ENCODE measurements at regions not wholly inside any gene's neighbourhood (a gene's known extent, or its start where the extent isn't known, plus 50 kb on each side); places are given as distances from the start of the nearest gene placed in this dataset.

DNA sequence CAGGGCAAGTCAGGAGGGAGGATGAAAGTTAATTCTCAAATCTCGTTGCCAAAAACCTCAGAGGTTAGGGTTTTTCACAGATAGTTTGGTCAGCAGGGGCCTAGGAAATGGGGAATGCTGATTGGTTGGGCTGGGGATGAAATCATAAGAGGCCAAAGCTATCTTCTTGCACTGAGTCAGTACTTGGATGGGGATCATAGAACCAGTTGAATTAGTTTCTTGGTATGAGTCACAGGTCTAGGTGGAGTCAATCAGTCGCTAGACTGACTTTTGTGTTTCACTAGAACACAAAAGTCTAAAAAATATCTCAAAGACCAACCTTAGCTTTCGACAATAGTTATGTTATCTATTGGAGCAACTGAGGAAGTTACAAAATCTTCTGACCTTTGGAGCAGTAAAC lies 368.5 kb downstream of the TBC1D32 start:
- H3K4me3 Mint-ChIP-seq: no peak overlapping the region
- H3K27me3 Mint-ChIP-seq (ENCODE audit: low read depth): no peaks in the 10 kb centered on the region
- no peaks in the 10 kb centered on the region for H3K9me3 Mint-ChIP-seq
- TF ChIP-seq CTCF (IDR thresholded peaks at IDR 0.05; ENCODE audit: unreplicated experiment in 3 of 3): no peak
- no peaks in the 10 kb centered on the region for H3K36me3 Mint-ChIP-seq (ENCODE audit: low read depth)
- no peak overlapping the region for H3K27ac Mint-ChIP-seq
- H3K4me1 Mint-ChIP-seq: no peaks in the 10 kb centered on the region

DNA sequence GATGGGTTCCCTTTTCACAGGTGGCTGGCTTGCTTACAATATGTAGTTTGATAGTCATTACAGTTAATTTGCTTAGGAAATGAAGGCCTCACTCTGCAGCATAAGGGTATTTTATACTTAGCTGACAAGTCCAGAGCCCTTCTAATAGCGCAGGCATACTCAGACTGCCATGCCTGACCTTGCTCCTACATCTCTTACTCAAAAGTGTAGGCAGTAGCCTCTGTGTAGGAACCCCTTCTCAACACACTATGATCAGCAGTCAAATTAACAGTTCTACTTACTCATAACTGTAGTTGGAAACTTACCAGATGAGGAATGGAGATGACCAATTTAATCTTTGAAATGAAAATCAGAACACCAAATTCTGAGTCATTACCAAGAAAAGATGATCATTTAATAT lies 373.5 kb downstream of the TBC1D32 start:
- Mint-ChIP-seq H3K27me3 (ENCODE audit: low read depth) (no peaks in the 10 kb centered on the region), H3K4me3 (no peak overlapping the region), H3K36me3 (ENCODE audit: low read depth) (no peaks in the 10 kb centered on the region), H3K27ac (no peak overlapping the region), H3K9me3 (no peaks in the 10 kb centered on the region), H3K4me1 (no peaks in the 10 kb centered on the region)
- TF ChIP-seq CTCF (IDR thresholded peaks at IDR 0.05; ENCODE audit: unreplicated experiment in 3 of 3): no peak

DNA sequence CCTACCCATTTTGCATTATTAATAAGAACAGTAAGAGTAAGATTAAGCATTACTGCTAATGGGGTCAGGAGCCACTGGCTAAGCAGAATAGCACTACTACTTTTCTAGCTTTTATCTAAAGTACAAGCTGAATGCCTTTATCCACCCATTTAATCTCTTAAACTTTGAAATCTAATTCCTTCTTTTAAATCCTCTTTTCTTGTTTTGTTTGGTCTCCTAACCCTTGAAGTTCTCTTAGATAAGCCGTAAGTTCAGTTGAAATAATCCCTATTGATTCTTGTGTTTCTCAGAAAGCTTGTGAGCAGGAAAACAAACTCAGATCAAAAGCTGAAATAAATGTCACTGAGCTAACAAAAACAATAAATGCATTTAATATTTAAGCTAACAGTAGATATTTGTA lies 380.2 kb downstream of the TBC1D32 start:
- Mint-ChIP-seq H3K27ac (no peak overlapping the region), H3K9me3 (no peaks in the 10 kb centered on the region), H3K4me1 (no peaks in the 10 kb centered on the region), H3K36me3 (ENCODE audit: low read depth) (no peaks in the 10 kb centered on the region), H3K4me3 (no peak overlapping the region), H3K27me3 (ENCODE audit: low read depth) (no peaks in the 10 kb centered on the region)
- TF ChIP-seq CTCF (IDR thresholded peaks at IDR 0.05; ENCODE audit: unreplicated experiment in 3 of 3): no peak

DNA sequence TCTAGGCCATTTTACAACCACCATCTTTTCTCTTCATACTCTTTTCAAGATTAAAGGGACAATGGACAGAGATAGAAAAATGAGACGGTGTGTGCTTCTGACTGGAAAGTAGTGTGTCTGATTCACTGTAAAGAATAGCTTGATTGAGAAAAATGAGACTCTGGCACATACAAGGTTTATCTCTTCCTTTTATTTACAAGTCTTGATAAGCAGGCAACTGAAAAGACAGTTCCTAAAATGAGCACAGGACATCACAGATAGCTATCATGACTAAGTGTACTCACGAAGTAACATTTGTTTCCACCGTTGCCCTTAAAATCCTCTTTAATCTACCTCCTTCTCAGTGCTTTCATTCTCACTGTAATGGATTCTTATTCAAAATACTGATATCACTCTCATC lies 383.0 kb downstream of the TBC1D32 start:
- no peak overlapping the region for H3K4me3 Mint-ChIP-seq
- H3K27ac Mint-ChIP-seq: no peak overlapping the region
- H3K27me3 Mint-ChIP-seq (ENCODE audit: low read depth): no peaks in the 10 kb centered on the region
- H3K9me3 Mint-ChIP-seq: no peaks in the 10 kb centered on the region
- no peak for TF ChIP-seq CTCF (IDR thresholded peaks at IDR 0.05; ENCODE audit: unreplicated experiment in 3 of 3)
- no peaks in the 10 kb centered on the region for H3K4me1 Mint-ChIP-seq
- H3K36me3 Mint-ChIP-seq (ENCODE audit: low read depth): no peaks in the 10 kb centered on the region

DNA sequence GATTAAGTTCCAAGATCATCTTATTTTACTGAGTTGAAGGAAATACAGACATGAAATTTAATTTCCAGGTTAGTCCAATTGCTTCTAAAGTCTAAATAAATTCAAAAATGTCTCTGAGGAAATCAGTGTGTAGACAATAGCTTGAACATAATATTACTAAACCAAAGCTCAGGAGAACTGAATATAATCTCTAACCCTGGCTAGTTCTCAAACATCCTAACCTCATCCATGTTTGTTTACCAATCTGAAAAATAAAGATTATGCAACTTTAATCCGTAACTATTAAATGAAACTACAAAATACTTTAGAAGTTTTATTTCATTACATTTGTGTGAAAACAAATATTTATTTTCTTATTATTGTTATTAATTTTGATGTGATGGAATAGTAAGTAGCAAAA lies 387.2 kb downstream of the TBC1D32 start:
- no peaks in the 10 kb centered on the region for H3K36me3 Mint-ChIP-seq (ENCODE audit: low read depth)
- no peaks in the 10 kb centered on the region for H3K4me1 Mint-ChIP-seq
- no peaks in the 10 kb centered on the region for H3K27me3 Mint-ChIP-seq (ENCODE audit: low read depth)
- H3K27ac Mint-ChIP-seq: no peak overlapping the region
- H3K4me3 Mint-ChIP-seq: no peak overlapping the region
- no peaks in the 10 kb centered on the region for H3K9me3 Mint-ChIP-seq
- no peak for TF ChIP-seq CTCF (IDR thresholded peaks at IDR 0.05; ENCODE audit: unreplicated experiment in 3 of 3)

DNA sequence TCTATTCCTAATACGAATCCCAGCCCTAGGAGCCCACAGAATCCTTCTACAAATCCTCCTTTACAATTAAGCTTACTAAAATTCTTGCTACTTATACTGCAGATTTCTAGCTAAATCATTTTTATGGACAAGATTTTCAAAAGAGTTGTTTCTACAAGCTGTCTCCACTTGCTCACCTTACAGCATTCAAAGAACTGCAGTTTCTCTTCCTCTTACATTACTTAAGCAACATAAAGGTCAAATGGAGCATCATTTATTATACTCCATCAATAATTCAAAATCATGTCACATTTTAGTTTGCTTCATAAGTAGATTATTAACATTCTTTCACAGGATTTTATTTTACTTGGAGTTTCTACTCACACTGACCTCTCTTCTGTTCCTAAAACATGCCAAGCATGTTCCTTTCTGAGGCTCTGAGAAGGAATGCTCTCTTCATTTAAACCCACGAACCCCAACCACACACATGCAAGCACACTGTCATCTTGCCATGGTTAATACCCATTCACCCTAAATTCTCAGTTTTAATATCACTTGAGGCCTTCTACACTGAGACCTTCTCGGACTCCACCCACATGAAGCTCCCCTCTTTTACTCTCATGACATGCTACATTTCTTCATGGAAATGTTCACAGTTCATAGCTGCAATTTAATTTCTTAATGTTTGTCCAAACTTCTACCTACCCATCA lies 388.2 kb downstream of the TBC1D32 start:
- no peaks in the 10 kb centered on the region for H3K4me1 Mint-ChIP-seq
- H3K9me3 Mint-ChIP-seq: no peaks in the 10 kb centered on the region

More for the DNA sequence above, 388.2 kb downstream of the TBC1D32 start:
- H3K4me3 Mint-ChIP-seq: no peak overlapping the region
- H3K27me3 Mint-ChIP-seq (ENCODE audit: low read depth): no peaks in the 10 kb centered on the region
- TF ChIP-seq CTCF (IDR thresholded peaks at IDR 0.05; ENCODE audit: unreplicated experiment in 3 of 3): no peak
- H3K36me3 Mint-ChIP-seq (ENCODE audit: low read depth): no peaks in the 10 kb centered on the region
- H3K27ac Mint-ChIP-seq: no peak overlapping the region
